DMS53 treated with DMSO at 0.1 percent for 48 hours (cell line): ENCODE measurements at regions not wholly inside any gene's neighbourhood (a gene's known extent, or its start where the extent isn't known, plus 50 kb on each side); places are given as distances from the start of the nearest gene placed in this dataset.

ENCODE experiments used
- DNase-seq: peaks from one replicate; lab custom pipeline; 2025; ENCODE audit not compliant: unreplicated experiment; lab: John Stamatoyannopoulos, UW

- no peak for DNase-seq
These were observed 351.0 kb upstream of the POU3F3 start for GRCh38 chr2:104502901-104503300.

- no peak for DNase-seq
These were observed 349.4 kb upstream of the POU3F3 start for GRCh38 chr2:104504331-104505073.

- DNase-seq, result no peak
These were observed 335.7 kb upstream of the POU3F3 start for GRCh38 chr2:104518256-104518655.

- no peak for DNase-seq
These were observed 332.7 kb upstream of the POU3F3 start for GRCh38 chr2:104521247-104521646.

GRCh38 chr2:104523921-104524320, 330.0 kb upstream of the POU3F3 start:
- no peak for DNase-seq

- no peak for DNase-seq
These were observed 325.8 kb upstream of the POU3F3 start for GRCh38 chr2:104528101-104528500.

GRCh38 chr2:104531122-104531521, 322.8 kb upstream of the POU3F3 start:
- no peak for DNase-seq

GRCh38 chr2:104537116-104537515, 316.8 kb upstream of the POU3F3 start:
- no peak for DNase-seq

- DNase-seq, result no peak
These were observed 315.8 kb upstream of the POU3F3 start for GRCh38 chr2:104538077-104538476.

- no peak for DNase-seq
These were observed 314.3 kb upstream of the POU3F3 start for GRCh38 chr2:104539649-104540048.

GRCh38 chr2:104545055-104545454, 308.9 kb upstream of the POU3F3 start:
- no peak for DNase-seq

- no peak for DNase-seq
These were observed 307.4 kb upstream of the POU3F3 start for GRCh38 chr2:104546537-104546936.

- no peak for DNase-seq
These were observed 306.7 kb upstream of the POU3F3 start for GRCh38 chr2:104547221-104547620.

- no peak for DNase-seq
These were observed 292.7 kb upstream of the POU3F3 start for GRCh38 chr2:104561251-104561650.

GRCh38 chr2:104562537-104562936, 291.4 kb upstream of the POU3F3 start:
- no peak for DNase-seq

- DNase-seq, result no peak
These were observed 290.4 kb upstream of the POU3F3 start for GRCh38 chr2:104563398-104563996.

- no peak for DNase-seq
These were observed 285.7 kb upstream of the POU3F3 start for GRCh38 chr2:104568247-104568646.

GRCh38 chr2:104570259-104570658, 283.7 kb upstream of the POU3F3 start:
- DNase-seq, result no peak

- no peak for DNase-seq
These were observed 281.1 kb upstream of the POU3F3 start for GRCh38 chr2:104572834-104573233.

- no peak for DNase-seq
These were observed 279.5 kb upstream of the POU3F3 start for GRCh38 chr2:104574367-104574766.

GRCh38 chr2:104577143-104577542, 276.8 kb upstream of the POU3F3 start:
- no peak for DNase-seq

- no peak for DNase-seq
These were observed 271.4 kb upstream of the POU3F3 start for GRCh38 chr2:104582471-104582870.

- no peak for DNase-seq
These were observed 270.1 kb upstream of the POU3F3 start for GRCh38 chr2:104583811-104584210.
